HL-60 (cell line): ENCODE measurements at regions not wholly inside any gene's neighbourhood (a gene's known extent, or its start where the extent isn't known, plus 50 kb on each side); places are given as distances from the start of the nearest gene placed in this dataset.

ENCODE experiments used
- DNase-seq, 2 experiments: peaks; one replicate each; pipeline ENCODE4 v3.0.0-alpha.2; 2010 to 2020; ENCODE audit warnings: low read depth in 1 of 2, low spot score in 1 of 2
- H3K27ac ChIP-seq: fragments of 250-450 bp; sonication (Bioruptor Pico); replicated peaks from 2 replicates; pipeline ENCODE4 v1.5.1; 2020; ENCODE audit warnings: mild to moderate bottlenecking, moderate library complexity
- H3K27me3 ChIP-seq: fragments of 250-450 bp; sonication (Bioruptor Pico); 2 replicates; pipeline ENCODE4 v1.5.1; 2021; ENCODE audit warnings: mild to moderate bottlenecking, moderate library complexity; ENCODE audit not compliant: insufficient read depth, poor library complexity, severe bottlenecking
- H3K4me3 ChIP-seq: replicated peaks from 2 replicates; pipeline ENCODE4 v1.5.1; 2011; ENCODE audit warnings: mild to moderate bottlenecking, control low read depth, low read length; ENCODE audit not compliant: insufficient read depth
- CTCF ChIP-seq: IDR thresholded peaks from one replicate; pipeline ENCODE4 v1.5.1; 2011; ENCODE audit warnings: low read length, control low read depth, inconsistent platforms; ENCODE audit not compliant: insufficient read depth
- GABPA ChIP-seq: IDR thresholded peaks from 2 replicates; pipeline ENCODE4 v1.6.1; 2012; ENCODE audit warnings: low read depth
- POLR2AphosphoS5 ChIP-seq: IDR thresholded peaks from 2 replicates; pipeline ENCODE4 v1.6.1; 2012; ENCODE audit warnings: low read depth
- REST ChIP-seq: IDR thresholded peaks from 2 replicates; pipeline ENCODE4 v1.6.1; 2012; ENCODE audit warnings: low read depth; ENCODE audit not compliant: insufficient replicate concordance
- SPI1 ChIP-seq: IDR thresholded peaks from 2 replicates; pipeline ENCODE4 v1.6.1; 2012; ENCODE audit warnings: low read depth, mild to moderate bottlenecking, borderline replicate concordance

- no peaks in the 10 kb centered on the region for H3K27me3 ChIP-seq
- TF ChIP-seq GABPA (no peak), CTCF (no peak), REST (no peak), POLR2AphosphoS5 (no peak), SPI1 (no peak)
- no peak overlapping the region for H3K27ac ChIP-seq
- H3K4me3 ChIP-seq, result no peak overlapping the region
- DNase-seq, result no peak
Observed at GRCh38 chr16:86814256-86814655, 235.9 kb downstream of the FOXL1 start.

- H3K4me3 ChIP-seq, result no peak overlapping the region
- TF ChIP-seq CTCF, result no peak
- TF ChIP-seq SPI1, result no peak
- no peak for DNase-seq
- no peak overlapping the region for H3K27ac ChIP-seq
- no peaks in the 10 kb centered on the region for H3K27me3 ChIP-seq
Observed at GRCh38 chr16:86816930-86817625, 238.7 kb downstream of the FOXL1 start.

- no peak overlapping the region for H3K27ac ChIP-seq
- TF ChIP-seq SPI1 (no peak), REST (no peak), POLR2AphosphoS5 (no peak), CTCF (no peak), GABPA (no peak)
- no peak for DNase-seq
- no peaks in the 10 kb centered on the region for H3K27me3 ChIP-seq
- no peak overlapping the region for H3K4me3 ChIP-seq
Observed at GRCh38 chr16:86818671-86819532, 240.6 kb downstream of the FOXL1 start.
